GM23338 (cell line): ENCODE measurements at regions not wholly inside any gene's neighbourhood (a gene's known extent, or its start where the extent isn't known, plus 50 kb on each side); places are given as distances from the start of the nearest gene placed in this dataset.

ENCODE experiments used
- ATAC-seq: fragments of 200-7000 bp; cut with Tn5 transposase; 3 replicates; pipeline ENCODE4 v1.9.1; 2020
- DNase-seq: peaks from one replicate; pipeline ENCODE4 v3.0.0-alpha.2; 2015; ENCODE audit warnings: low spot score
- H2AFZ ChIP-seq: fragments of 200-600 bp; sonication (generic); 2 replicates; pipeline ENCODE4 v1.8.0; 2016; ENCODE audit warnings: antibody characterized with exemption, mild to moderate bottlenecking, moderate library complexity
- H3F3A ChIP-seq: fragments of 200-600 bp; sonication (generic); replicated peaks from 2 replicates; pipeline ENCODE4 v1.8.0; 2017; ENCODE audit warnings: antibody characterized with exemption, mixed run types, low read depth
- H3K27ac ChIP-seq: fragments of 200-600 bp; sonication (generic); 2 replicates; pipeline ENCODE4 v1.6.1; 2016; ENCODE audit warnings: low read depth
- H3K27me3 ChIP-seq: fragments of 200-600 bp; sonication (generic); 2 replicates; pipeline ENCODE4 v1.8.0; 2016; ENCODE audit warnings: mild to moderate bottlenecking, mixed run types, moderate library complexity; ENCODE audit not compliant: insufficient read depth
- H3K36me3 ChIP-seq: fragments of 200-600 bp; sonication (generic); 2 replicates; pipeline ENCODE4 v1.8.0; 2016; ENCODE audit warnings: mild to moderate bottlenecking; ENCODE audit not compliant: insufficient read depth
- H3K4me1 ChIP-seq: fragments of 200-600 bp; sonication (generic); 2 replicates; pipeline ENCODE4 v1.8.0; 2016; ENCODE audit warnings: mild to moderate bottlenecking, moderate library complexity; ENCODE audit not compliant: insufficient read depth
- H3K4me2 ChIP-seq: fragments of 200-600 bp; sonication (generic); 2 replicates; pipeline ENCODE4 v1.7.1; 2017; ENCODE audit warnings: mixed run types
- H3K4me3 ChIP-seq: fragments of 200-600 bp; sonication (generic); 2 replicates; pipeline ENCODE4 v1.6.1; 2016; ENCODE audit warnings: mixed run types
- H3K79me2 ChIP-seq: fragments of 200-600 bp; sonication (generic); replicated peaks from 2 replicates; pipeline ENCODE4 v1.8.0; 2017; ENCODE audit warnings: mild to moderate bottlenecking; ENCODE audit not compliant: insufficient read depth
- H3K9me2 ChIP-seq: fragments of 200-600 bp; sonication (generic); 2 replicates; pipeline ENCODE4 v1.8.0; 2017; ENCODE audit not compliant: insufficient read depth
- H4K20me1 ChIP-seq: fragments of 200-600 bp; sonication (generic); replicated peaks from 2 replicates; pipeline ENCODE4 v1.8.0; 2017; ENCODE audit warnings: mild to moderate bottlenecking; ENCODE audit not compliant: insufficient read depth
- H3K27ac Mint-ChIP-seq: 2 replicates; pipeline ENCODE4 v1.8.0; 2020; ENCODE audit warnings: inconsistent platforms, mild to moderate bottlenecking, moderate library complexity, mixed read lengths
- H3K27me3 Mint-ChIP-seq: 3 replicates; pipeline ENCODE4 v1.8.0; 2022; ENCODE audit warnings: low read depth, mild to moderate bottlenecking, moderate library complexity, mixed read lengths, inconsistent platforms; ENCODE audit not compliant: insufficient read depth, poor library complexity
- H3K36me3 Mint-ChIP-seq: 3 replicates; pipeline ENCODE4 v1.8.0; 2021; ENCODE audit warnings: low read depth, mild to moderate bottlenecking, inconsistent platforms, moderate library complexity, mixed read lengths
- H3K4me1 Mint-ChIP-seq: 3 replicates; pipeline ENCODE4 v1.8.0; 2020; ENCODE audit warnings: mild to moderate bottlenecking, inconsistent platforms, mixed read lengths
- H3K4me3 Mint-ChIP-seq: 3 replicates; pipeline ENCODE4 v1.8.0; 2021; ENCODE audit warnings: moderate library complexity, mild to moderate bottlenecking, inconsistent platforms, mixed read lengths
- H3K9me3 Mint-ChIP-seq: 3 replicates; pipeline ENCODE4 v1.8.0; 2020; ENCODE audit warnings: moderate library complexity, mild to moderate bottlenecking, inconsistent platforms, mixed read lengths
- CREB1 ChIP-seq: fragments of 250-450 bp; sonication (Bioruptor Pico); IDR thresholded peaks from 2 replicates; pipeline ENCODE4 v1.5.0; 2020; ENCODE audit warnings: low read depth, mild to moderate bottlenecking, moderate library complexity
- CTCF ChIP-seq, 2 experiments: fragments of 200-600 bp in 1 of 2; sonication (generic) in 1 of 2; conservative IDR thresholded peaks; 2 replicates each; pipeline versions ENCODE4 v1.5.1 to v1.6.1; 2016 to 2017; ENCODE audit warnings: antibody characterized with exemption in 2 of 2, low read depth in 2 of 2, mild to moderate bottlenecking in 2 of 2, moderate library complexity in 1 of 2
- JUNB ChIP-seq: IDR thresholded peaks from one replicate; pipeline ENCODE4 v1.6.1; 2016; ENCODE audit warnings: antibody characterized with exemption; ENCODE audit not compliant: unreplicated experiment
- STAT1 ChIP-seq: IDR thresholded peaks from one replicate; pipeline ENCODE4 v1.6.1; 2016; ENCODE audit warnings: antibody characterized with exemption; ENCODE audit not compliant: unreplicated experiment
- ZNF331 ChIP-seq: fragments of 250-450 bp; sonication (Bioruptor Pico); IDR thresholded peaks from 2 replicates; pipeline ENCODE4 v1.5.0; 2020; ENCODE audit warnings: low read depth, mild to moderate bottlenecking, moderate library complexity
- ZNF462 ChIP-seq: fragments of 250-450 bp; sonication (Bioruptor Pico); IDR thresholded peaks from 2 replicates; pipeline ENCODE4 v1.5.0; 2020; ENCODE audit warnings: mild to moderate bottlenecking, moderate library complexity

- TF ChIP-seq CTCF (conservative IDR thresholded peaks at IDR 0.05; ENCODE audit: low read depth in 2 of 2): no peak
- TF ChIP-seq ZNF331 (CRISPR knock-in tag): no peak
Measured at GRCh38 chr7:52705768-52706167, 329.7 kb upstream of the POM121L12 start (continued).

GRCh38 chr7:52700349-52700748, 335.1 kb upstream of the POM121L12 start:
- H3K27me3 ChIP-seq: no peaks in the 10 kb centered on the region
- ATAC-seq: no peak

GRCh38 chr7:52695973-52696595, 339.3 kb upstream of the POM121L12 start:
- Histone ChIP-seq H3K4me2 (peak overlapping the region; percentile 48), H4K20me1 (no peaks in the 10 kb centered on the region), H3K4me1 (peaks cover 9% of the 10 kb centered on the region; the same call in 1 of the 2 replicates), H3K27me3 (no peaks in the 10 kb centered on the region), H2AFZ (no peak overlapping the region), H3K4me3 (no peak overlapping the region), H3K27ac (no peak overlapping the region), H3K9me2 (no peaks in the 10 kb centered on the region), H3K79me2 (no peaks in the 10 kb centered on the region), H3F3A (no peaks in the 10 kb centered on the region), H3K36me3 (no peaks in the 10 kb centered on the region)
- DNase-seq: peak; percentile 31
- H3K27me3 Mint-ChIP-seq: no peaks in the 10 kb centered on the region
- peak overlapping the region; percentile 63 for H3K27ac Mint-ChIP-seq
- peaks cover 15% of the 10 kb centered on the region for H3K4me1 Mint-ChIP-seq
- H3K9me3 Mint-ChIP-seq: peaks cover 11% of the 10 kb centered on the region
- ATAC-seq: peak; percentile 67; the same call in 2 of the 3 replicates
- no peak overlapping the region for H3K4me3 Mint-ChIP-seq
- peaks cover 8% of the 10 kb centered on the region; the same call in 2 of the 3 replicates for H3K36me3 Mint-ChIP-seq
- TF ChIP-seq ZNF462 (CRISPR knock-in tag): no peak
- TF ChIP-seq JUNB: no peak
- no peak for TF ChIP-seq STAT1

More at GRCh38 chr7:52700349-52700748, 335.1 kb upstream of the POM121L12 start:
- Histone ChIP-seq H3K4me2 (no peak overlapping the region), H3K4me3 (no peak overlapping the region), H3K9me2 (no peaks in the 10 kb centered on the region), H4K20me1 (no peaks in the 10 kb centered on the region), H3F3A (no peaks in the 10 kb centered on the region), H3K27ac (no peak overlapping the region), H3K4me1 (0 out of 2 replicates have a peak, but pooled peaks cover 9% of the 10 kb centered on the region), H2AFZ (no peak overlapping the region), H3K79me2 (no peaks in the 10 kb centered on the region), H3K36me3 (no peaks in the 10 kb centered on the region)
- Mint-ChIP-seq H3K27me3 (no peaks in the 10 kb centered on the region), H3K27ac (no peak overlapping the region), H3K36me3 (peaks cover 8% of the 10 kb centered on the region; the same call in 2 of the 3 replicates), H3K4me3 (no peak overlapping the region), H3K4me1 (peaks cover 18% of the 10 kb centered on the region), H3K9me3 (peaks cover 11% of the 10 kb centered on the region)
- TF ChIP-seq CTCF (conservative IDR thresholded peaks at IDR 0.05; ENCODE audit: low read depth in 2 of 2) (no peak), CREB1 (CRISPR knock-in tag) (no peak)
- DNase-seq: no peak
